GM19372 (cell line): ENCODE measurements at regions not wholly inside any gene's neighbourhood (a gene's known extent, or its start where the extent isn't known, plus 50 kb on each side); places are given as distances from the start of the nearest gene placed in this dataset.

Experiments used
- ATAC-seq: cut with Tn5 transposase; IDR thresholded peaks from one replicate; pipeline ENCODE4 v1.9.1; 2021; ENCODE audit warnings: mild to moderate bottlenecking, low read depth, moderate library complexity; ENCODE audit not compliant: unreplicated experiment

DNA sequence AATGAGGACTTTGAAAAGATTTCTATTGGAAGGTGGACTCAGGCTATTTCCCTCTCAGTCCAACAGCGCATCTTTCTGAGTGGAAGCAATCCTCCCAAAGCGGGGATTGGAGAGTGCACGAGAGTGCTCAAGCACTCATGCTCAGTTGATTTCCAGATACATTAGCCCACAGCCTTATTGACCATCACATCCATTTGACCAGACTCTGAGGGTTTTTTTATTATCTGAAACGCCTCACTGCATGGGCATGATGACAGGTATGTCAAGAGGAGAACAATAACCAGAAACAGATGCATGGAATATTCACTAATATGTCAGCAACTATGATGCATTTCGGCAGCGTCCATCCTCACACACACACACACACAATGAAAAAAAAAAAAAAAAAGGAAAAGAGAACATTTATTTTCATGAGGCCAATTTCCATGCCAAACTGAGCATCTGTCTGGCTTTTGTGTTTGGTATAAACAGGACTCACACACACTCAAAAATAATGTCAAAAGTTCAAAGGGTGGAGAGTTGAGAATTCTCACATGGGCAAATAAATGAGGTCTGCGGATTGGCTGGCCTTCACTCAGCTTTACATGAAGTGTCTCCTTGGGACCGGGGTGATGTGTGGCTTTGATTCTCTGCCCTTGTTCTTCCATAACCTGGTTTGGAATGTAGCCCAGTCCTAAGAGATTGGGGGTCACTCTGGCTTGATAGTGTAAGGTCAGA, 371.6 kb downstream of the MCTP2 start:
- ATAC-seq: no peak

GRCh38 chr15:94606286-94606685, 374.9 kb downstream of the MCTP2 start:
- ATAC-seq: no peak

GRCh38 chr15:94607176-94607654, 375.9 kb downstream of the MCTP2 start:
- no peak for ATAC-seq

DNA sequence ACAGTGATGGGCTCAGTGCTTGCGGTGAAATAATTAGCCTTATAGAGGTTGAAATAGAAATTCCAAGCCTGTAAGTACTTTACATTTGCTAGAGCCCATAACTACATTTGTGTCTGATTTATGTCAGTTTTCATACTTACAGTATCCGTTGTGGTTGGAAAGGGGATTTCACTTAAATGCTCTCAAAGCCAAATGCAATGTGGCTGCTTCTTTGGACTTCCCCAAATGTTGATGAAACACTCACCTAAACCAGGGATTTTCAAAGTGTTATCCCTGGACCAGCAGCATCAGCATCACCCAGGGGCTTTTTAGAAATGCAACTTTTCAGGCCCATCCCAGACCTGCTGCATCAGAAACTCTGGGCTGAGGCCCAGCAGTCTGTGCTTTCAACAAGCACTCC, 378.7 kb downstream of the MCTP2 start:
- peak; percentile 79 for ATAC-seq

DNA sequence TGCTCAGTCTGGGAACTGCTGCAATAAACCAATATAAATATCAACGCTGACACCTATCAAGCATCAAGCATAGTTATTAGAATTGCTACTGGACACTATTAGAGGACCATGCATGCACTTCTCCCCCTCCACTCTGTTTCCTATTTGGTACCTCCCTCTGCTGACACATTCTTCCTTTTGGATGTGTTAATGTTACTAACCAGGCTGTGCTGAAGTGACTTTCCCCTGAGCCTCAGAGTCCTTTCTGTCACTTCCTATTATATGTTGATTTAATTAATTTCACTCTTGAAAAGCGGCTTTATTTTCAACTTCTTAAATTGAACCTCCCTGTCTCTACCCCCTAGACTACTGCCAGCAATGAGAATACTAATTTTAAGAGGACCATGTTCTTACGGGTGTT, 379.1 kb downstream of the MCTP2 start:
- no peak for ATAC-seq

GRCh38 chr15:94611656-94612055, 380.3 kb downstream of the MCTP2 start:
- ATAC-seq: no peak

- no peak for ATAC-seq
Observed at GRCh38 chr15:94615688-94616087, 384.3 kb downstream of the MCTP2 start.

GRCh38 chr15:94620632-94621031, 389.3 kb downstream of the MCTP2 start:
- no peak for ATAC-seq

GRCh38 chr15:94621736-94622135, 390.4 kb downstream of the MCTP2 start:
- ATAC-seq: no peak

DNA sequence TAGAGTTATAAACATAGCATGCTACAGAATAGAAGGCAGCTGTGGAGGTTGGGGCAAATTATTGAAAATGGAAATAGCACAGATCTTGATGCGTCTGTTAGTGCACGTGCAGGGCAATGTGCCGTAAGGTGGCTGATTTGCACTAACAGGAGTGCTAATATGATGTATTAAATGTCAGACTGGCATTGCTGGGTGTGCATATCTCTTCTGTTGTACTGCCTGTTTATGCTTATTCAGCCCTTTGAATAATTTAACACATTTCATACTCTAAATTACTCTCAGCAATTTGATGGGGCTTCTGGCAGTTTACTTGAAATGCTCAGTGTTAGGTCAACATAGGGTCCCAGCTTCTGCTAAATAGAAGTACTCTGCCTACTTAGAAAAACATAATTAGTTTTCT, 395.6 kb downstream of the MCTP2 start:
- ATAC-seq: no peak

GRCh38 chr15:94631608-94632007, 400.2 kb downstream of the MCTP2 start:
- peak; percentile 61 for ATAC-seq

- no peak for ATAC-seq
Observed at GRCh38 chr15:94638183-94638582, 406.8 kb downstream of the MCTP2 start.

- ATAC-seq: no peak
Observed at GRCh38 chr15:94639701-94640100, 408.3 kb downstream of the MCTP2 start.

- ATAC-seq: no peak
Observed at GRCh38 chr15:94644433-94644832, 413.1 kb downstream of the MCTP2 start.

DNA sequence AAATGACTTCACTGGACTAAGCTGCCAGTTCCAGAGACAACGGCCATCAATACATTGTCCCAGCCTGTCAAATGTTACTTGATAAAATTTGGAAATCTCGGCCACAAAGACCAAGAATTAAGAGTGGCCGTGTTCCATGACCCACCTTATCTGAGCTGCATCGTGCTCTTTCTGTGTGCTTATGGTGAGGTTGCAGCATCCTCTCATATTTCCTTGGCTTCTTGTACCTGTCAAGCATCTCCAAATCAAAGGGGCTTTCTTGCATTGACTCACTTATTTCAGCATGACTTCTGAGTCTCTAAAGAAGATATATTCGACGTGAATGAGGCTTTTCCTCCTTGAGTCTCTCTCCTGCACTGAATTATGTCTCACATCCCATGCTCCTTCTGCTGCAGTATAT, 421.7 kb downstream of the MCTP2 start:
- no peak for ATAC-seq

DNA sequence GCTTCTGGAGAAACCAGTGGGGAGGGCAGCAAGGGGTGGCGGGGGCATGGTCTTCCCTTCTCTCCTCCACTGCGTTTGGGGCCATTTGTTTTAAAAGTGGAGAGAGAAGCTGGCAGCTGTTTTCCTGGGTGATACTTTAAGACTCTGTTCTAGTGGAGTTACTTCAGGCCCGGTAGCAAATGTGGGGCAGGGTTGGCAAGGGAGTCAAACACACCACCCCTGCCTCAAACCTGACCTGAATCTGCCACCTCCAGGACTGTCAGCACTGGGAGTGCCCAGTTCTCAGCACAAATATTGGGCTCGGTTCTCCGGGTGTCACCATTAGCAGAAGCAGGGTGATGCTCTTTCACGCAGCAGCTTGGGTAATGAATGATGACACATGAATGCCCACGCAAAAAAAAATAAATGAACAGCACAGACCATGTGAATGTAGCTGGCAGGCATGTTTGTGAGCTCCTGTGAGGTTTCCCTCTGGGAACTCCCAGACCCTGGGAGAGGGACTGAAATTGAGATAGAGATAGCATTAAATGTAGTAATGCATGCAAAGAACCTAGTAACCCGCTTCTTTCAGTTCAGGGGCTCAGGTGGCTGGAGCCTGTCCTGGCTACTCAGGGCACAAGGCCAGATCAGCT, 424.0 kb downstream of the MCTP2 start:
- ATAC-seq: no peak

DNA sequence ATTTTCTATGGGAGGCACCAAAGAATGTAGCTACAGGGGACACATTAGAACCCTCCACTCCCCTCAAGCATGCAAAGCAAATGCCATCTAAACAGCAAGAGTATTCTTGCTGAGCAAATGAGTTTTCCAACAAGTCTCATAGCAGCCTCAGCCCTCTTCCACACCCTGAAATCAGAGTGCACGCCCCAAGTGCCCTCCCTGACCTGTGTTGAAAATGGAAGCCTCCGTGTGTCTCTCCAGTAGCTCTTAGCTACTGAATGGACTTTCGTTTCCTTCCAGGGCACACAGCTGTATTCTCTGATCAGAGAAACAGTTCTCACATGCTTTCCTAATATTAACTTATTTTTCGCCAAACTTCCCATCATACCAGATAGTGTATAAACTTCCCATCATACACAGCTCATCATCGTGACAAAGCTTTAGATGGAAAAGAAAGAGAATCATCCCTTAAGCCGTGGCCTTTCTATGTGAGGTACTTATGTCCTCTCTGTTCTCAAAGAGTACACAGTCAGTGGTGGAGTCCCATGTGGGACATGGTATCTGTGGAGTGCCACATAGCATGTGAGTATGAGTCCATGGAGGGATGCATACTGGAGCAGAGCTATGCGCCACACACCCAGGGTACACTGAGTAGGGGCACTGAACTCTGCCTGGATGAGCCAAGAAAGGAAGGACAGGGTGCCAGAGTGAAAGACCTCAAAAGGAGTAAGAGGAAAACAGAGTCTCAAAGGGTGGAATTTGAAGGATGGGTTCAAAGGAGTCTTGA, 434.5 kb downstream of the MCTP2 start:
- ATAC-seq: no peak

GRCh38 chr15:94666553-94666952, 435.2 kb downstream of the MCTP2 start:
- no peak for ATAC-seq

DNA sequence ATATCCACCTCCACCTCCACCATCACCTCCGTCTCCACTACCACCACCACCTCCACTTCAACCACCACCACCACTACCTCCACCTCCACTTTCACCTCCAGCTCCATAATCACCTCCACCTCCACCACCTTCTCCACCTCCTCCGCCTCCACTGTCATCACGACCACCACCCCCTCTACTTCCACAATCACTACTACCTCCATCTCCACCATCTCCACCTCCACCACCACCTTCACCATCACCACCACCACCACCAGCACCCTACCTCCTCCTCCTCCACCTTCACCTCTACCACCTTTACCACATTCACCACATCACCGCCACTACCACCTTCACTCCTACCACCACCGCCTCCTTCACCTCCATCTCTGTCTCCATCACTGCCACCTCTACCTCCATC, 435.7 kb downstream of the MCTP2 start:
- ATAC-seq: no peak

GRCh38 chr15:94670438-94671034, 439.2 kb downstream of the MCTP2 start:
- no peak for ATAC-seq
